IMR-90 (cell line): ENCODE measurements at regions not wholly inside any gene's neighbourhood (a gene's known extent, or its start where the extent isn't known, plus 50 kb on each side); places are given as distances from the start of the nearest gene placed in this dataset.

Experiments
- ATAC-seq: fragments of 200-7000 bp; cut with Tn5 transposase; 2 replicates; pipeline ENCODE4 v1.9.1; 2020; ENCODE audit warnings: low read depth, mild to moderate bottlenecking, moderate library complexity
- BruUV-seq: library from RNA; stranded (reverse); fragments of 400-500 nt; replicated peaks from 2 replicates; lab custom pipeline; 2021; lab: Mats Ljungman, UMichigan
- CTCF ChIA-PET: fragments of 300-600 bp; formaldehyde crosslinking; extraction: SDS; loops from one replicate; lab custom pipeline; 2021; ENCODE audit warnings: antibody characterized with exemption; lab: Yijun Ruan, JAX
- POLR2A ChIA-PET: fragments of 300-600 bp; sonication (Branson Sonifier 250); formaldehyde crosslinking; loops from one replicate; lab custom pipeline; 2022; ENCODE audit warnings: antibody characterized with exemption; ENCODE audit not compliant: unreplicated experiment; lab: Charles Lee
- DNase-seq: peaks from one replicate; pipeline ENCODE4 v3.0.0; 2013
- H2AFZ ChIP-seq: replicated peaks from 2 replicates; pipeline ENCODE3; 2013; ENCODE audit warnings: low read length, mild to moderate bottlenecking; ENCODE audit not compliant: poor library complexity
- H2AK5ac ChIP-seq: 2 replicates; pipeline ENCODE4 v1.6.1; 2013; ENCODE audit warnings: low read depth, low read length, inconsistent platforms
- H2AK9ac ChIP-seq: replicated peaks from 2 replicates; pipeline ENCODE3; 2013; ENCODE audit warnings: mild to moderate bottlenecking, low read depth, low read length, moderate library complexity; ENCODE audit not compliant: poor library complexity
- H2BK120ac ChIP-seq: 2 replicates; pipeline ENCODE4 v1.6.1; 2013; ENCODE audit warnings: low read depth, low read length, inconsistent platforms
- H2BK15ac ChIP-seq: 3 replicates; pipeline ENCODE4 v1.6.1; 2013; ENCODE audit warnings: low read depth, low read length, inconsistent platforms
- H2BK20ac ChIP-seq: 2 replicates; pipeline ENCODE4 v1.6.1; 2013; ENCODE audit warnings: low read depth, mild to moderate bottlenecking, inconsistent platforms, low read length, moderate library complexity
- H2BK5ac ChIP-seq: 2 replicates; pipeline ENCODE4 v1.6.1; 2013; ENCODE audit warnings: mild to moderate bottlenecking, low read depth, low read length, inconsistent platforms; ENCODE audit not compliant: poor library complexity, severe bottlenecking
- H3K14ac ChIP-seq: replicated peaks from 2 replicates; pipeline ENCODE4 v1.6.1; 2013; ENCODE audit warnings: low read depth, low read length, inconsistent platforms
- H3K18ac ChIP-seq: 2 replicates; pipeline ENCODE4 v1.6.1; 2013; ENCODE audit warnings: low read depth, low read length, control low read depth
- H3K23ac ChIP-seq: 2 replicates; pipeline ENCODE4 v1.6.1; 2013; ENCODE audit warnings: low read depth, low read length, inconsistent platforms
- H3K27ac ChIP-seq: 2 replicates; pipeline ENCODE4 v1.5.1; 2013; ENCODE audit warnings: mild to moderate bottlenecking, control low read depth, low read length; ENCODE audit not compliant: insufficient read depth
- H3K27me3 ChIP-seq: 2 replicates; pipeline ENCODE4 v1.6.1; 2013; ENCODE audit warnings: low read length; ENCODE audit not compliant: control insufficient read depth, insufficient read depth
- H3K36me3 ChIP-seq: 2 replicates; pipeline ENCODE4 v1.6.1; 2013; ENCODE audit warnings: low read length, mixed read lengths; ENCODE audit not compliant: control insufficient read depth, insufficient read depth
- H3K4ac ChIP-seq: 2 replicates; pipeline ENCODE4 v1.6.1; 2013; ENCODE audit warnings: low read depth, low read length, inconsistent platforms
- H3K4me1 ChIP-seq: 2 replicates; pipeline ENCODE4 v1.6.1; 2013; ENCODE audit warnings: low read length, mixed read lengths; ENCODE audit not compliant: control insufficient read depth, insufficient read depth
- H3K4me2 ChIP-seq: 2 replicates; pipeline ENCODE4 v1.6.1; 2013; ENCODE audit warnings: low read depth, mild to moderate bottlenecking, control low read depth, low read length, moderate library complexity
- H3K4me3 ChIP-seq: 2 replicates; pipeline ENCODE4 v1.5.1; 2013; ENCODE audit warnings: low read depth, mild to moderate bottlenecking, control low read depth, low read length, moderate library complexity; ENCODE audit not compliant: insufficient read depth
- H3K56ac ChIP-seq: 2 replicates; pipeline ENCODE4 v1.6.1; 2013; ENCODE audit warnings: low read length, inconsistent platforms; ENCODE audit not compliant: insufficient read depth; ENCODE audit errors: extremely low read depth
- H3K79me1 ChIP-seq, 2 experiments: 2 replicates each; pipeline ENCODE4 v1.6.1; 2013; ENCODE audit warnings: low read length in 2 of 2, inconsistent platforms in 1 of 2, low read depth in 1 of 2
- H3K9ac ChIP-seq: 2 replicates; pipeline ENCODE4 v1.6.1; 2013; ENCODE audit warnings: low read depth, low read length, control low read depth
- H3K9me1 ChIP-seq: 2 replicates; pipeline ENCODE4 v1.6.1; 2013; ENCODE audit warnings: low read length, inconsistent platforms; ENCODE audit not compliant: insufficient read depth
- H3K9me3 ChIP-seq: 2 replicates; pipeline ENCODE4 v1.6.1; 2013; ENCODE audit warnings: low read length; ENCODE audit not compliant: control insufficient read depth, insufficient read depth
- H4K20me1 ChIP-seq: 2 replicates; pipeline ENCODE4 v1.6.1; 2013; ENCODE audit warnings: low read length, inconsistent platforms; ENCODE audit not compliant: insufficient read depth
- H4K5ac ChIP-seq: 2 replicates; pipeline ENCODE4 v1.6.1; 2013; ENCODE audit warnings: mild to moderate bottlenecking, low read depth, low read length, control low read depth
- H4K8ac ChIP-seq, 2 experiments: 2 replicates each; pipeline ENCODE4 v1.6.1; 2013; ENCODE audit warnings: low read depth in 2 of 2, low read length in 2 of 2, control low read depth in 1 of 2, inconsistent platforms in 1 of 2
- H4K91ac ChIP-seq: 2 replicates; pipeline ENCODE4 v1.6.1; 2013; ENCODE audit warnings: low read depth, low read length, inconsistent platforms; ENCODE audit not compliant: insufficient read depth
- BHLHE40 ChIP-seq: fragments of 150-350 bp; IDR thresholded peaks from 2 replicates; pipeline ENCODE4 v1.6.1; 2016; ENCODE audit warnings: mild to moderate bottlenecking, low read depth, low read length
- CEBPB ChIP-seq: IDR thresholded peaks from 2 replicates; pipeline ENCODE4 v1.6.1; 2012; ENCODE audit warnings: low read depth, low read length, improper control_type of control experiment
- CHD1 ChIP-seq: IDR thresholded peaks from 2 replicates; pipeline ENCODE4 v1.6.1; 2012; ENCODE audit warnings: low read depth, low read length, improper control_type of control experiment
- CTCF ChIP-seq: conservative IDR thresholded peaks from 2 replicates; pipeline ENCODE4 v1.5.1; 2012; ENCODE audit warnings: mild to moderate bottlenecking, low read depth, low read length, improper control_type of control experiment
- MAFK ChIP-seq: IDR thresholded peaks from 2 replicates; pipeline ENCODE4 v1.6.1; 2012; ENCODE audit warnings: low read depth, low read length, improper control_type of control experiment
- MAZ ChIP-seq: IDR thresholded peaks from 2 replicates; pipeline ENCODE4 v1.6.1; 2012; ENCODE audit warnings: low read depth, mild to moderate bottlenecking, low read length, improper control_type of control experiment, moderate library complexity, borderline replicate concordance
- MXI1 ChIP-seq: IDR thresholded peaks from 2 replicates; pipeline ENCODE4 v1.6.1; 2012; ENCODE audit warnings: low read depth, mild to moderate bottlenecking, low read length, moderate library complexity, borderline replicate concordance
- NFE2L2 ChIP-seq: fragments of 150-350 bp; IDR thresholded peaks from 2 replicates; pipeline ENCODE4 v1.6.1; 2016; ENCODE audit warnings: low read depth, mild to moderate bottlenecking, low read length
- RAD21 ChIP-seq: IDR thresholded peaks from 2 replicates; pipeline ENCODE4 v1.6.1; 2012; ENCODE audit warnings: low read length, improper control_type of control experiment
- WGBS, 2 experiments: methylation state at CpG; one replicate each; pipeline versions ENCODE4 v1.1.5 to v1.1.7; 2013; ENCODE audit warnings: missing lambda C conversion rate in 2 of 2; ENCODE audit not compliant: insufficient read length in 1 of 2; ENCODE audit errors: extremely low coverage in 2 of 2; 5-methylcytosine and 5-hydroxymethylcytosine counted together
- dilution Hi-C: fragments of 300-500 bp; cut with HindIII; formaldehyde crosslinking; loops from one replicate; pipeline ENCODE4 v1.14.3; 2018; ENCODE audit warnings: low sequenced_read_pairs; ENCODE audit not compliant: unreplicated experiment
- in situ Hi-C: fragments of 300-500 bp; cut with MboI; formaldehyde crosslinking; loops from 3 replicates; pipeline ENCODE4 v1.14.3; 2019; ENCODE audit warnings: low sequenced_read_pairs, inconsistent platforms, mixed read lengths
- intact Hi-C: fragments of 100-400 bp; cut with micrococcal nuclease; formaldehyde crosslinking; loops from 2 replicates; pipeline ENCODE4 v1.10.0; 2022

GRCh38 chr9:21535396-21535795 lies 53.3 kb upstream of the IFNE start:
- H3K9me3 ChIP-seq = no peaks in the 10 kb centered on the region
- H2AK9ac ChIP-seq = no peak overlapping the region
- no peak overlapping the region for H2AFZ ChIP-seq
- peaks cover 3% of the 10 kb centered on the region; the same call in 1 of the 2 replicates for H3K36me3 ChIP-seq
- no CpG with 5 or more reads among the region's 2 CpGs for WGBS, 2 experiments
- no peak overlapping the region for H3K9ac ChIP-seq
- no peak overlapping the region for H2BK20ac ChIP-seq
- H2BK15ac ChIP-seq = no peak overlapping the region
- no peak overlapping the region for H3K4ac ChIP-seq
- ChIA-PET CTCF (no interaction called here), POLR2A (no interaction called here)
- peaks cover 8 to 31% of the 10 kb centered on the region in 2 experiments for H3K79me1 ChIP-seq
- H3K4me1 ChIP-seq = peaks cover 3% of the 10 kb centered on the region; the same call in 1 of the 2 replicates
- no peak overlapping the region for H4K8ac ChIP-seq
- no peak overlapping the region for H4K5ac ChIP-seq
- in situ Hi-C loops = no loop called here
- no peak overlapping the region for H3K4me2 ChIP-seq
- H3K9me1 ChIP-seq = peaks cover 5% of the 10 kb centered on the region
- H3K27ac ChIP-seq = no peak overlapping the region
- H3K56ac ChIP-seq = no peak overlapping the region
- H3K14ac ChIP-seq = no peak overlapping the region
- no TSS peak for BruUV-seq
- H3K23ac ChIP-seq = no peak overlapping the region
- H2AK5ac ChIP-seq = no peak overlapping the region
- no peak for ATAC-seq
- intact Hi-C loops = no loop called here
- H3K4me3 ChIP-seq = no peak overlapping the region
- no peak for DNase-seq
- dilution Hi-C loops = no loop called here
- TF ChIP-seq NFE2L2 (no peak), RAD21 (no peak), MAZ (no peak), CTCF (no peak), MAFK (no peak), CHD1 (no peak), BHLHE40 (no peak), CEBPB (no peak), MXI1 (no peak)
- no peaks in the 10 kb centered on the region for H3K27me3 ChIP-seq
- H2BK5ac ChIP-seq = no peak overlapping the region
- no peak overlapping the region for H2BK120ac ChIP-seq
- H4K91ac ChIP-seq = no peak overlapping the region
- no peaks in the 10 kb centered on the region; the same call in none of the 2 replicates for H4K20me1 ChIP-seq
- H3K18ac ChIP-seq = no peak overlapping the region
